Stimulated activated CD8-positive, alpha-beta memory T cell treated with anti-CD3 and anti-CD28 coated beads, Interleukin-4, amount 100 ng/mL, for 24 hours (primary cell): ENCODE measurements at regions not wholly inside any gene's neighbourhood (a gene's known extent, or its start where the extent isn't known, plus 50 kb on each side); places are given as distances from the start of the nearest gene placed in this dataset.

ENCODE experiments used
- DNase-seq: peaks from one replicate; pipeline ENCODE4 v3.0.0-alpha.2; 2020; ENCODE audit warnings: low read depth

- DNase-seq: no peak
Observed at GRCh38 chr5:167557359-167557758, 734.1 kb upstream of the WWC1 start.

GRCh38 chr5:167561796-167562195, 729.6 kb upstream of the WWC1 start:
- no peak for DNase-seq

- DNase-seq: no peak
Observed at GRCh38 chr5:167564275-167564674, 727.2 kb upstream of the WWC1 start.

GRCh38 chr5:167565189-167565954, 726.1 kb upstream of the WWC1 start:
- no peak for DNase-seq

GRCh38 chr5:167570431-167570830, 721.0 kb upstream of the WWC1 start:
- no peak for DNase-seq

GRCh38 chr5:167571824-167572223, 719.6 kb upstream of the WWC1 start:
- no peak for DNase-seq

GRCh38 chr5:167573370-167574127, 717.9 kb upstream of the WWC1 start:
- DNase-seq: no peak

GRCh38 chr5:167574464-167574863, 717.0 kb upstream of the WWC1 start:
- no peak for DNase-seq

- no peak for DNase-seq
Observed at GRCh38 chr5:167575330-167575729, 716.1 kb upstream of the WWC1 start.

- no peak for DNase-seq
Observed at GRCh38 chr5:167576126-167576525, 715.3 kb upstream of the WWC1 start.

GRCh38 chr5:167576897-167577296, 714.5 kb upstream of the WWC1 start:
- DNase-seq: no peak

- DNase-seq: no peak
Observed at GRCh38 chr5:167577616-167578015, 713.8 kb upstream of the WWC1 start.

- DNase-seq: no peak
Observed at GRCh38 chr5:167578977-167579692, 712.3 kb upstream of the WWC1 start.

GRCh38 chr5:167579693-167580055, 711.8 kb upstream of the WWC1 start:
- DNase-seq: no peak

- no peak for DNase-seq
Observed at GRCh38 chr5:167580608-167581007, 710.8 kb upstream of the WWC1 start.

- no peak for DNase-seq
Observed at GRCh38 chr5:167582283-167582682, 709.2 kb upstream of the WWC1 start.

GRCh38 chr5:167582886-167583285, 708.6 kb upstream of the WWC1 start:
- no peak for DNase-seq

GRCh38 chr5:167585184-167585583, 706.3 kb upstream of the WWC1 start:
- no peak for DNase-seq

GRCh38 chr5:167587772-167588437, 703.5 kb upstream of the WWC1 start:
- DNase-seq: no peak

GRCh38 chr5:167592114-167592513, 699.3 kb upstream of the WWC1 start:
- DNase-seq: no peak

- DNase-seq: no peak
Observed at GRCh38 chr5:167593329-167594060, 698.0 kb upstream of the WWC1 start.

- DNase-seq: no peak
Observed at GRCh38 chr5:167594061-167594435, 697.4 kb upstream of the WWC1 start.
